BLaER1 (cell line): ENCODE measurements at regions not wholly inside any gene's neighbourhood (a gene's known extent, or its start where the extent isn't known, plus 50 kb on each side); places are given as distances from the start of the nearest gene placed in this dataset.

ENCODE experiments used
- H3K27ac ChIP-seq: shearing (Covaris generic); formaldehyde crosslinking; 2 replicates; pipeline ENCODE4 v1.8.1; 2022
- H3K27me3 ChIP-seq: shearing (Covaris generic); formaldehyde crosslinking; 2 replicates; pipeline ENCODE4 v1.8.1; 2022
- H3K36me3 ChIP-seq: shearing (Covaris generic); formaldehyde crosslinking; 2 replicates; pipeline ENCODE4 v1.8.1; 2022
- H3K4me1 ChIP-seq: shearing (Covaris generic); formaldehyde crosslinking; 2 replicates; pipeline ENCODE4 v1.8.1; 2022
- H3K4me2 ChIP-seq: shearing (Covaris generic); formaldehyde crosslinking; 2 replicates; pipeline ENCODE4 v1.8.1; 2022
- H3K4me3 ChIP-seq: shearing (Covaris generic); formaldehyde crosslinking; 2 replicates; pipeline ENCODE4 v1.8.1; 2022
- H3K9ac ChIP-seq: shearing (Covaris generic); formaldehyde crosslinking; 2 replicates; pipeline ENCODE4 v1.8.1; 2022
- H3K9me3 ChIP-seq: shearing (Covaris generic); formaldehyde crosslinking; 2 replicates; pipeline ENCODE4 v1.8.1; 2022
- H4K20me1 ChIP-seq: shearing (Covaris generic); formaldehyde crosslinking; 2 replicates; pipeline ENCODE4 v1.8.1; 2022
- Cebpa-rat ChIP-seq: shearing (Covaris generic); IDR thresholded peaks from 2 replicates; pipeline ENCODE4 v1.8.1; 2022

GRCh38 chr9:87157366-87158031, 210.2 kb upstream of the GAS1 start:
- Histone ChIP-seq H3K4me1 (no peaks in the 10 kb centered on the region), H3K9me3 (no peaks in the 10 kb centered on the region), H3K9ac (no peak overlapping the region), H4K20me1 (no peaks in the 10 kb centered on the region), H3K27ac (no peak overlapping the region), H3K27me3 (no peaks in the 10 kb centered on the region), H3K4me2 (no peak overlapping the region), H3K36me3 (no peaks in the 10 kb centered on the region), H3K4me3 (no peak overlapping the region)
- no peak for TF ChIP-seq Cebpa-rat

- Histone ChIP-seq H4K20me1 (no peaks in the 10 kb centered on the region), H3K9ac (no peak overlapping the region), H3K4me1 (no peaks in the 10 kb centered on the region), H3K4me2 (no peak overlapping the region), H3K9me3 (no peaks in the 10 kb centered on the region), H3K36me3 (no peaks in the 10 kb centered on the region), H3K27ac (no peak overlapping the region), H3K4me3 (no peak overlapping the region), H3K27me3 (no peaks in the 10 kb centered on the region)
- no peak for TF ChIP-seq Cebpa-rat
These were observed 211.5 kb upstream of the GAS1 start for GRCh38 chr9:87158765-87159164.

- H3K9me3 ChIP-seq = no peaks in the 10 kb centered on the region
These were observed 213.1 kb upstream of the GAS1 start for GRCh38 chr9:87160148-87161102.

GRCh38 chr9:87167161-87167560, 219.9 kb upstream of the GAS1 start:
- Histone ChIP-seq H3K4me3 (no peak overlapping the region), H4K20me1 (no peaks in the 10 kb centered on the region), H3K9me3 (no peaks in the 10 kb centered on the region), H3K27ac (no peak overlapping the region), H3K36me3 (no peaks in the 10 kb centered on the region), H3K27me3 (no peaks in the 10 kb centered on the region), H3K4me2 (no peak overlapping the region), H3K9ac (no peak overlapping the region), H3K4me1 (no peaks in the 10 kb centered on the region)
- TF ChIP-seq Cebpa-rat = no peak

More at GRCh38 chr9:87160148-87161102, 213.1 kb upstream of the GAS1 start:
- Histone ChIP-seq H3K4me1 (no peaks in the 10 kb centered on the region), H3K4me2 (no peak overlapping the region), H4K20me1 (no peaks in the 10 kb centered on the region), H3K36me3 (no peaks in the 10 kb centered on the region), H3K27me3 (no peaks in the 10 kb centered on the region), H3K4me3 (no peak overlapping the region), H3K9ac (no peak overlapping the region), H3K27ac (no peak overlapping the region)
- no peak for TF ChIP-seq Cebpa-rat

GRCh38 chr9:87167582-87167981, 220.3 kb upstream of the GAS1 start:
- Histone ChIP-seq H3K27me3 (no peaks in the 10 kb centered on the region), H3K4me1 (no peaks in the 10 kb centered on the region), H4K20me1 (no peaks in the 10 kb centered on the region), H3K4me2 (no peak overlapping the region), H3K36me3 (no peaks in the 10 kb centered on the region), H3K27ac (no peak overlapping the region), H3K4me3 (no peak overlapping the region), H3K9me3 (no peaks in the 10 kb centered on the region), H3K9ac (no peak overlapping the region)
- no peak for TF ChIP-seq Cebpa-rat

GRCh38 chr9:87178302-87178701, 231.0 kb upstream of the GAS1 start:
- H3K9me3 ChIP-seq = no peaks in the 10 kb centered on the region
- no peaks in the 10 kb centered on the region for H3K36me3 ChIP-seq
- TF ChIP-seq Cebpa-rat = no peak
- no peak overlapping the region for H3K27ac ChIP-seq
- no peaks in the 10 kb centered on the region for H3K4me1 ChIP-seq
- no peak overlapping the region for H3K9ac ChIP-seq
- no peak overlapping the region for H3K4me2 ChIP-seq
- no peak overlapping the region for H3K4me3 ChIP-seq
- no peaks in the 10 kb centered on the region for H4K20me1 ChIP-seq
- H3K27me3 ChIP-seq = no peaks in the 10 kb centered on the region

- Histone ChIP-seq H3K4me2 (no peak overlapping the region), H3K27me3 (no peaks in the 10 kb centered on the region), H3K9ac (no peak overlapping the region), H4K20me1 (no peaks in the 10 kb centered on the region), H3K9me3 (no peaks in the 10 kb centered on the region), H3K4me1 (no peaks in the 10 kb centered on the region), H3K4me3 (no peak overlapping the region), H3K27ac (no peak overlapping the region), H3K36me3 (no peaks in the 10 kb centered on the region)
- TF ChIP-seq Cebpa-rat = no peak
These were observed 232.4 kb upstream of the GAS1 start for GRCh38 chr9:87179553-87180340.

GRCh38 chr9:87180361-87180760, 233.1 kb upstream of the GAS1 start:
- H3K9me3 ChIP-seq = no peaks in the 10 kb centered on the region
- no peak overlapping the region for H3K9ac ChIP-seq
- no peak overlapping the region for H3K4me2 ChIP-seq
- H3K4me3 ChIP-seq = no peak overlapping the region
- no peak overlapping the region for H3K27ac ChIP-seq
- H3K4me1 ChIP-seq = no peaks in the 10 kb centered on the region
- no peak for TF ChIP-seq Cebpa-rat
- no peaks in the 10 kb centered on the region for H3K36me3 ChIP-seq
- no peaks in the 10 kb centered on the region for H3K27me3 ChIP-seq
- no peaks in the 10 kb centered on the region for H4K20me1 ChIP-seq

- H3K4me1 ChIP-seq = no peaks in the 10 kb centered on the region
These were observed 233.5 kb upstream of the GAS1 start for GRCh38 chr9:87180841-87181240.

GRCh38 chr9:87181670-87182069, 234.4 kb upstream of the GAS1 start:
- no peaks in the 10 kb centered on the region for H3K36me3 ChIP-seq
- H3K27ac ChIP-seq = no peak overlapping the region
- no peak overlapping the region for H3K4me3 ChIP-seq
- H3K4me2 ChIP-seq = no peak overlapping the region
- H3K9ac ChIP-seq = no peak overlapping the region
- no peaks in the 10 kb centered on the region for H3K4me1 ChIP-seq
- no peak for TF ChIP-seq Cebpa-rat
- H3K9me3 ChIP-seq = no peaks in the 10 kb centered on the region
- H4K20me1 ChIP-seq = no peaks in the 10 kb centered on the region
- no peaks in the 10 kb centered on the region for H3K27me3 ChIP-seq

More at GRCh38 chr9:87180841-87181240, 233.5 kb upstream of the GAS1 start:
- Histone ChIP-seq H3K27me3 (no peaks in the 10 kb centered on the region), H3K4me2 (no peak overlapping the region), H3K9ac (no peak overlapping the region), H3K36me3 (no peaks in the 10 kb centered on the region), H3K27ac (no peak overlapping the region), H3K9me3 (no peaks in the 10 kb centered on the region), H3K4me3 (no peak overlapping the region), H4K20me1 (no peaks in the 10 kb centered on the region)
- no peak for TF ChIP-seq Cebpa-rat
